Progenitor cell of endocrine pancreas (in vitro differentiated cells): ENCODE measurements at regions not wholly inside any gene's neighbourhood (a gene's known extent, or its start where the extent isn't known, plus 50 kb on each side); places are given as distances from the start of the nearest gene placed in this dataset.

Experiments used
- DNase-seq: peaks from one replicate; pipeline ENCODE4 v3.0.0; 2021; ENCODE audit warnings: low spot score; ENCODE audit not compliant: unreplicated experiment
- H3K27ac Mint-ChIP-seq: 2 replicates; pipeline ENCODE4 v1.8.0; 2021; ENCODE audit warnings: mild to moderate bottlenecking, moderate library complexity, mixed read lengths
- H3K27me3 Mint-ChIP-seq: 2 replicates; pipeline ENCODE4 v1.8.0; 2021; ENCODE audit warnings: mixed read lengths
- H3K36me3 Mint-ChIP-seq: 2 replicates; pipeline ENCODE4 v1.8.0; 2022; ENCODE audit warnings: mixed read lengths; ENCODE audit not compliant: insufficient read depth
- H3K4me1 Mint-ChIP-seq: 2 replicates; pipeline ENCODE4 v1.8.0; 2021; ENCODE audit warnings: low read depth, mixed read lengths
- H3K4me3 Mint-ChIP-seq: 2 replicates; pipeline ENCODE4 v1.8.0; 2021; ENCODE audit warnings: low read depth, mild to moderate bottlenecking, moderate library complexity, mixed read lengths
- H3K9me3 Mint-ChIP-seq: 2 replicates; pipeline ENCODE4 v1.8.0; 2021; ENCODE audit warnings: low read depth, mixed read lengths
- TF ChIP-seq, protein P1 (sequence below): fragments of 200-600 bp; sonication (generic); IDR thresholded peaks from one replicate; pipeline ENCODE4 v1.5.0; 2021; ENCODE audit warnings: antibody characterized with exemption, mild to moderate bottlenecking; ENCODE audit not compliant: unreplicated experiment

DNA sequence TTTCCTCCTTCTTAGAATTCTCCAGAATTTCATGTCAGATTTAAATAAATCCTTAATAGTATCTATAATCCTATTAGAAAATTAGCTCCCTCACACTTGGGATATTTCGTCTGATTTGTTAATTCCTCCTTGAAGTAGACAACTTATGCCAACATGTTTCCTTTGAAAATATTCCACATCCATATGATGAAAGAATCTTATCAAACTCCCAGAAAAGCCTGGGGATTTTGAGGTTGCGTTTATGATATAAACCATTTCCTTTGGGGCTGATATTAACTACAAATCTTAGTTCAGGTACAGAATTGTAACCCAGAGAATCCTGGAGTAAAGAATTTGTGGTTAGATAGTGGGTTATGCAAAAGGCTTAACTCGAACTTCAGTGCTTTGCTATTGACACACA is 2373.8 kb upstream of the ACO1 start:
- Mint-ChIP-seq H3K27me3 (no peaks in the 10 kb centered on the region), H3K9me3 (no peaks in the 10 kb centered on the region), H3K36me3 (no peaks in the 10 kb centered on the region), H3K4me3 (no peak overlapping the region), H3K27ac (no peak overlapping the region), H3K4me1 (no peaks in the 10 kb centered on the region)
- no peak for DNase-seq
- TF ChIP-seq, protein P1, sequence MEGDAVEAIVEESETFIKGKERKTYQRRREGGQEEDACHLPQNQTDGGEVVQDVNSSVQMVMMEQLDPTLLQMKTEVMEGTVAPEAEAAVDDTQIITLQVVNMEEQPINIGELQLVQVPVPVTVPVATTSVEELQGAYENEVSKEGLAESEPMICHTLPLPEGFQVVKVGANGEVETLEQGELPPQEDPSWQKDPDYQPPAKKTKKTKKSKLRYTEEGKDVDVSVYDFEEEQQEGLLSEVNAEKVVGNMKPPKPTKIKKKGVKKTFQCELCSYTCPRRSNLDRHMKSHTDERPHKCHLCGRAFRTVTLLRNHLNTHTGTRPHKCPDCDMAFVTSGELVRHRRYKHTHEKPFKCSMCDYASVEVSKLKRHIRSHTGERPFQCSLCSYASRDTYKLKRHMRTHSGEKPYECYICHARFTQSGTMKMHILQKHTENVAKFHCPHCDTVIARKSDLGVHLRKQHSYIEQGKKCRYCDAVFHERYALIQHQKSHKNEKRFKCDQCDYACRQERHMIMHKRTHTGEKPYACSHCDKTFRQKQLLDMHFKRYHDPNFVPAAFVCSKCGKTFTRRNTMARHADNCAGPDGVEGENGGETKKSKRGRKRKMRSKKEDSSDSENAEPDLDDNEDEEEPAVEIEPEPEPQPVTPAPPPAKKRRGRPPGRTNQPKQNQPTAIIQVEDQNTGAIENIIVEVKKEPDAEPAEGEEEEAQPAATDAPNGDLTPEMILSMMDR = no peak

DNA sequence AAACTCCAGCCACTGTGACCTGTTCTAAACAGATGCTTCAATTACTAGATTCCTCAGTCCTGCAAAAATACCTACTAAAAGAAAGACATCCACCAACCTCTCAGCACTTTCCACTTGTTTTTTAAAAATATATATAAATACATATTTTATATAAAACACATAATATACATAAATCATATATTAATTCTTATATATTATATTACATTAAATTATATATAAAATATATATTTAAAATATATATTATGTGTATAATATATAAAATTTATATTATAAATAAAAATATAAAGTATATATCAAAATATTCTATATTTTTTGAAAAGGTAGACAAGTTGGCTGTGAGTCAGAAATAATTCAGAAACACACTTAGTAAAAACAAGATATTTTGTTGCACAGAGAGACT is 2371.8 kb upstream of the ACO1 start:
- no peak overlapping the region for H3K27ac Mint-ChIP-seq
- no peaks in the 10 kb centered on the region for H3K9me3 Mint-ChIP-seq
- TF ChIP-seq, protein P1 = no peak
- H3K36me3 Mint-ChIP-seq = no peaks in the 10 kb centered on the region
- H3K4me1 Mint-ChIP-seq = no peaks in the 10 kb centered on the region
- no peaks in the 10 kb centered on the region for H3K27me3 Mint-ChIP-seq
- no peak for DNase-seq
- H3K4me3 Mint-ChIP-seq = no peak overlapping the region

DNA sequence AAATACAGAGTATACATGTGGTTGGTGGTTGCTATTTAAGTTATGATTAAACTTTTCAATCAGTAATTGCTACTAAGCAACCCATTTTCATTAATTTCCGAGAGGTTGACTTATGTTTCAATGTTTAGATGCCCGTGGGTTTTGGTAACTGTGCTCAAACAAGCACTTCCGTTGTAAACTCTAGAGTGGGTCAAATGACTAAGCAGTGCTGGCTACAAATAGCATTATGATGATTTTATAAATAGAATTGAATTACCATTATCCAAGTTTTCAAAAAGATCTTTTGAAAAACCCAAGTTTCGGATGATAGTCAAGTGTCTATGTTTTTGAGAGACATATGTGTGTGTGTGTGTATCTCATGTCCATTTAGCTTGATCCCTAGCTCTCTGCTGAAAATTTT is 2369.4 kb upstream of the ACO1 start:
- Mint-ChIP-seq H3K9me3 (no peaks in the 10 kb centered on the region), H3K27me3 (no peaks in the 10 kb centered on the region), H3K4me1 (no peaks in the 10 kb centered on the region), H3K4me3 (no peak overlapping the region), H3K36me3 (no peaks in the 10 kb centered on the region), H3K27ac (no peak overlapping the region)
- no peak for DNase-seq
- TF ChIP-seq, protein P1 = no peak

DNA sequence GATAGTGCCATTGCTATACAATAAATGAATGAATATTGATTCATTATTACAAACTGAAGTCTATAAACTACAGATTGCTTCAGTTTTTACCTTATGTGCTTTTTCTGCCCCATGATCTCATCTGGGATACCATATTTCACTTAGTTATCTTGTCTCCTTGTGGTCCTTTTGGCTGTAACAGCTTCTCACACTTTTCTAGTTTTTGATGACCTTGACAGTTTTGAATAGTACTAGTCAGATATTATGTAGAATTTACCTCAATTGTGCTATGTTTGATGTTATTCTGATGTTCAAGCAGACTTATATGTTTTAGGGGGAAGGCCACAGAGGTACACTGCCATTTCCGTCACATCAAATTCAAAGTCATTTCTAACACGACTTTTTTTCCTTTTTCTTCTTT is 2364.3 kb upstream of the ACO1 start:
- H3K36me3 Mint-ChIP-seq = no peaks in the 10 kb centered on the region
- no peaks in the 10 kb centered on the region for H3K27me3 Mint-ChIP-seq
- no peak overlapping the region for H3K27ac Mint-ChIP-seq
- TF ChIP-seq, protein P1 = no peak
- DNase-seq = no peak
- H3K4me1 Mint-ChIP-seq = no peaks in the 10 kb centered on the region
- H3K9me3 Mint-ChIP-seq = no peaks in the 10 kb centered on the region
- H3K4me3 Mint-ChIP-seq = no peak overlapping the region

DNA sequence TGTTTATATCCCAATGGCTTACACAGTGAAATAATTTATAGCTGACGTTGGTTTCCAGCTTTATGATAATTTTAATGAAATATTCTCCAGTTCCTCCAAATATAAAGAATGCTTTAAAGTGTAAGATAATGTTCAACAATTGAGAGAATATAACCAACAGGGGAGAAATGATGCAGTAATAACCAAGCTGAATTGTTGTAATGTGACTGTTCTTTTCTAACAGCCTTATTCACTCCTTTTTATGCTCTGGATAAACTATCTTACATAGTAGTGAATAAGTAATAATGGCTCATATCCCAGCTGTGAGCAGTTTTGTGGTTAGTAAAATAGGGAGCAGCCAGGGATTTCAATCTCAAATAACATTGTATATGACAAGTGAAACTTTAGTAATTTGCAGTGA is 2348.7 kb upstream of the ACO1 start:
- Mint-ChIP-seq H3K27ac (no peak overlapping the region), H3K9me3 (no peaks in the 10 kb centered on the region), H3K36me3 (no peaks in the 10 kb centered on the region), H3K4me1 (no peaks in the 10 kb centered on the region), H3K4me3 (no peak overlapping the region), H3K27me3 (no peaks in the 10 kb centered on the region)
- TF ChIP-seq, protein P1 = no peak
- DNase-seq = no peak
